ENCODE measurements at regions not wholly inside any gene's neighbourhood (a gene's known extent, or its start where the extent isn't known, plus 50 kb on each side); places are given as distances from the start of the nearest gene placed in this dataset.

DNA sequence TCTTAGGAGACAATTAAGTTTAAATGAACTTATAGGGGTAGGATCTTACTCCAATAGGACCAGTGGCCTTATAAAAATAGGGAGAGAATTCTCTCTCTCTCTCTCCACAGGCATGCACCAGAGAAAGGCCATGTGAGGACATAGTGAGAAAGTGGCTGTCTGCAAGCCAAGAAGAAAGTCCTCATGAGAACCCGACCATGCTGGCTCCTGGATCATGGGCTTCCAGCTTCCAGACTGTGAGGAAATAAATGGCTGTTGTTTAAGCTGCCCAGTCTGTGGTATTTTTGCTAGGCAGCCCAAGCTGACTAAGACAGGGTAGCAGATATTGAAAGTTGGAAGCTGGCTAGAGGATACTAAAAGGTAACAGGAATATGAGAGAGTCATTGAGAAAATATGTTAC is 454.0 kb downstream of the NBAS start (continued):
- TF ChIP-seq, protein P1, sequence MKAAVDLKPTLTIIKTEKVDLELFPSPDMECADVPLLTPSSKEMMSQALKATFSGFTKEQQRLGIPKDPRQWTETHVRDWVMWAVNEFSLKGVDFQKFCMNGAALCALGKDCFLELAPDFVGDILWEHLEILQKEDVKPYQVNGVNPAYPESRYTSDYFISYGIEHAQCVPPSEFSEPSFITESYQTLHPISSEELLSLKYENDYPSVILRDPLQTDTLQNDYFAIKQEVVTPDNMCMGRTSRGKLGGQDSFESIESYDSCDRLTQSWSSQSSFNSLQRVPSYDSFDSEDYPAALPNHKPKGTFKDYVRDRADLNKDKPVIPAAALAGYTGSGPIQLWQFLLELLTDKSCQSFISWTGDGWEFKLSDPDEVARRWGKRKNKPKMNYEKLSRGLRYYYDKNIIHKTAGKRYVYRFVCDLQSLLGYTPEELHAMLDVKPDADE (IDR thresholded peaks at IDR 0.05), result no peak
- TF ChIP-seq, protein P2, sequence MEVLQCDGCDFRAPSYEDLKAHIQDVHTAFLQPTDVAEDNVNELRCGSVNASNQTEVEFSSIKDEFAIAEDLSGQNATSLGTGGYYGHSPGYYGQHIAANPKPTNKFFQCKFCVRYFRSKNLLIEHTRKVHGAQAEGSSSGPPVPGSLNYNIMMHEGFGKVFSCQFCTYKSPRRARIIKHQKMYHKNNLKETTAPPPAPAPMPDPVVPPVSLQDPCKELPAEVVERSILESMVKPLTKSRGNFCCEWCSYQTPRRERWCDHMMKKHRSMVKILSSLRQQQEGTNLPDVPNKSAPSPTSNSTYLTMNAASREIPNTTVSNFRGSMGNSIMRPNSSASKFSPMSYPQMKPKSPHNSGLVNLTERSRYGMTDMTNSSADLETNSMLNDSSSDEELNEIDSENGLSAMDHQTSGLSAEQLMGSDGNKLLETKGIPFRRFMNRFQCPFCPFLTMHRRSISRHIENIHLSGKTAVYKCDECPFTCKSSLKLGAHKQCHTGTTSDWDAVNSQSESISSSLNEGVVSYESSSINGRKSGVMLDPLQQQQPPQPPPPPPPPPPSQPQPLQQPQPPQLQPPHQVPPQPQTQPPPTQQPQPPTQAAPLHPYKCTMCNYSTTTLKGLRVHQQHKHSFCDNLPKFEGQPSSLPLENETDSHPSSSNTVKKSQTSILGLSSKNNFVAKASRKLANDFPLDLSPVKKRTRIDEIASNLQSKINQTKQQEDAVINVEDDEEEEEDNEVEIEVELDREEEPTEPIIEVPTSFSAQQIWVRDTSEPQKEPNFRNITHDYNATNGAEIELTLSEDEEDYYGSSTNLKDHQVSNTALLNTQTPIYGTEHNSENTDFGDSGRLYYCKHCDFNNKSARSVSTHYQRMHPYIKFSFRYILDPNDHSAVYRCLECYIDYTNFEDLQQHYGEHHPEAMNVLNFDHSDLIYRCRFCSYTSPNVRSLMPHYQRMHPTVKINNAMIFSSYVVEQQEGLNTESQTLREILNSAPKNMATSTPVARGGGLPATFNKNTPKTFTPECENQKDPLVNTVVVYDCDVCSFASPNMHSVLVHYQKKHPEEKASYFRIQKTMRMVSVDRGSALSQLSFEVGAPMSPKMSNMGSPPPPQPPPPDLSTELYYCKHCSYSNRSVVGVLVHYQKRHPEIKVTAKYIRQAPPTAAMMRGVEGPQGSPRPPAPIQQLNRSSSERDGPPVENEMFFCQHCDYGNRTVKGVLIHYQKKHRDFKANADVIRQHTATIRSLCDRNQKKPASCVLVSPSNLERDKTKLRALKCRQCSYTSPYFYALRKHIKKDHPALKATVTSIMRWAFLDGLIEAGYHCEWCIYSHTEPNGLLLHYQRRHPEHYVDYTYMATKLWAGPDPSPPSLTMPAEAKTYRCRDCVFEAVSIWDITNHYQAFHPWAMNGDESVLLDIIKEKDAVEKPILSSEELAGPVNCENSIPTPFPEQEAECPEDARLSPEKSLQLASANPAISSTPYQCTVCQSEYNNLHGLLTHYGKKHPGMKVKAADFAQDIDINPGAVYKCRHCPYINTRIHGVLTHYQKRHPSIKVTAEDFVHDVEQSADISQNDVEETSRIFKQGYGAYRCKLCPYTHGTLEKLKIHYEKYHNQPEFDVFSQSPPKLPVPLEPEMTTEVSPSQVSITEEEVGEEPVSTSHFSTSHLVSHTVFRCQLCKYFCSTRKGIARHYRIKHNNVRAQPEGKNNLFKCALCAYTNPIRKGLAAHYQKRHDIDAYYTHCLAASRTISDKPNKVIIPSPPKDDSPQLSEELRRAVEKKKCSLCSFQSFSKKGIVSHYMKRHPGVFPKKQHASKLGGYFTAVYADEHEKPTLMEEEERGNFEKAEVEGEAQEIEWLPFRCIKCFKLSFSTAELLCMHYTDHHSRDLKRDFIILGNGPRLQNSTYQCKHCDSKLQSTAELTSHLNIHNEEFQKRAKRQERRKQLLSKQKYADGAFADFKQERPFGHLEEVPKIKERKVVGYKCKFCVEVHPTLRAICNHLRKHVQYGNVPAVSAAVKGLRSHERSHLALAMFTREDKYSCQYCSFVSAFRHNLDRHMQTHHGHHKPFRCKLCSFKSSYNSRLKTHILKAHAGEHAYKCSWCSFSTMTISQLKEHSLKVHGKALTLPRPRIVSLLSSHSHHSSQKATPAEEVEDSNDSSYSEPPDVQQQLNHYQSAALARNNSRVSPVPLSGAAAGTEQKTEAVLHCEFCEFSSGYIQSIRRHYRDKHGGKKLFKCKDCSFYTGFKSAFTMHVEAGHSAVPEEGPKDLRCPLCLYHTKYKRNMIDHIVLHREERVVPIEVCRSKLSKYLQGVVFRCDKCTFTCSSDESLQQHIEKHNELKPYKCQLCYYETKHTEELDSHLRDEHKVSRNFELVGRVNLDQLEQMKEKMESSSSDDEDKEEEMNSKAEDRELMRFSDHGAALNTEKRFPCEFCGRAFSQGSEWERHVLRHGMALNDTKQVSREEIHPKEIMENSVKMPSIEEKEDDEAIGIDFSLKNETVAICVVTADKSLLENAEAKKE (CRISPR knock-in tag; IDR thresholded peaks at IDR 0.05), result no peak
- TF ChIP-seq POLR2AphosphoS5 (IDR thresholded peaks at IDR 0.05; ENCODE audit: low read depth) (no peak), EZH2 (IDR thresholded peaks at IDR 0.05; ENCODE audit: low read depth, unreplicated experiment) (no peak)

DNA sequence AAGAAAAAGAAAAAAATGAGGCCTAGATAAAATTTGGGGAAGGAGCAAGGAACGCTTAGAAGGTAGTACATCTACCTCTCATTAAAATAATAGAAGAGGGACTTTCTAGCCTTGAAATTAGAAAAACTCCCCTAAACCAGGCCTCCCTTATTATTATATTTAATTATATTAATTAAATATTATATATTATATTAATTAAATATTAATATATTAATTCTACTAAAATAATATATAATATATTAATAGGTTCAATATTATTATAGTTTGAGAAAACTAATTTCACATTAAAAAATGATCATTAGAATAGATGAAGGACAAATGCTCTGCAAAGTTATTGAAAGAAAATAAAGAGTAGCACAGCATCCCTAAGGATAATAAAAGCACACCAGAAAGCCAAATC is 449.4 kb downstream of the NBAS start:
- Mint-ChIP-seq H3K27me3 (ENCODE audit: insufficient read depth, low read depth, poor library complexity) (peaks cover 6% of the 10 kb centered on the region), H3K4me3 (no peak overlapping the region), H3K9me3 (peaks cover 37% of the 10 kb centered on the region), H3K36me3 (ENCODE audit: low read depth) (peaks cover 35% of the 10 kb centered on the region; the same call in 2 of the 3 replicates), H3K27ac (no peak overlapping the region), H3K4me1 (no peaks in the 10 kb centered on the region)
- Histone ChIP-seq H3K79me2 (replicated peaks; ENCODE audit: insufficient read depth) (no peaks in the 10 kb centered on the region), H3K4me2 (no peak overlapping the region), H3K27ac (ENCODE audit: low read depth) (no peak overlapping the region), H2AFZ (no peak overlapping the region), H3K4me1 (ENCODE audit: insufficient read depth) (no peaks in the 10 kb centered on the region), H3K9me2 (ENCODE audit: insufficient read depth) (no peaks in the 10 kb centered on the region), H4K20me1 (replicated peaks; ENCODE audit: insufficient read depth) (no peaks in the 10 kb centered on the region), H3K4me3 (no peak overlapping the region), H3K36me3 (ENCODE audit: insufficient read depth) (peaks cover 8% of the 10 kb centered on the region), H3K27me3 (ENCODE audit: insufficient read depth) (no peaks in the 10 kb centered on the region), H3F3A (replicated peaks; ENCODE audit: low read depth) (no peaks in the 10 kb centered on the region)
- no peak for TF ChIP-seq ZNF114 (CRISPR knock-in tag; IDR thresholded peaks at IDR 0.05)
- TF ChIP-seq STAT1 (IDR thresholded peaks at IDR 0.05; ENCODE audit: unreplicated experiment), result no peak
- TF ChIP-seq, protein P3, sequence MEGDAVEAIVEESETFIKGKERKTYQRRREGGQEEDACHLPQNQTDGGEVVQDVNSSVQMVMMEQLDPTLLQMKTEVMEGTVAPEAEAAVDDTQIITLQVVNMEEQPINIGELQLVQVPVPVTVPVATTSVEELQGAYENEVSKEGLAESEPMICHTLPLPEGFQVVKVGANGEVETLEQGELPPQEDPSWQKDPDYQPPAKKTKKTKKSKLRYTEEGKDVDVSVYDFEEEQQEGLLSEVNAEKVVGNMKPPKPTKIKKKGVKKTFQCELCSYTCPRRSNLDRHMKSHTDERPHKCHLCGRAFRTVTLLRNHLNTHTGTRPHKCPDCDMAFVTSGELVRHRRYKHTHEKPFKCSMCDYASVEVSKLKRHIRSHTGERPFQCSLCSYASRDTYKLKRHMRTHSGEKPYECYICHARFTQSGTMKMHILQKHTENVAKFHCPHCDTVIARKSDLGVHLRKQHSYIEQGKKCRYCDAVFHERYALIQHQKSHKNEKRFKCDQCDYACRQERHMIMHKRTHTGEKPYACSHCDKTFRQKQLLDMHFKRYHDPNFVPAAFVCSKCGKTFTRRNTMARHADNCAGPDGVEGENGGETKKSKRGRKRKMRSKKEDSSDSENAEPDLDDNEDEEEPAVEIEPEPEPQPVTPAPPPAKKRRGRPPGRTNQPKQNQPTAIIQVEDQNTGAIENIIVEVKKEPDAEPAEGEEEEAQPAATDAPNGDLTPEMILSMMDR (conservative IDR thresholded peaks at IDR 0.05; ENCODE audit: low read depth in 2 of 2), result no peak
- ATAC-seq, result no peak
- no peak for DNase-seq (ENCODE audit: low spot score)

All from GM23338 (cell line).